H9 (cell line): ENCODE measurements at regions not wholly inside any gene's neighbourhood (a gene's known extent, or its start where the extent isn't known, plus 50 kb on each side); places are given as distances from the start of the nearest gene placed in this dataset.

Experiments used
- DNase-seq: peaks from one replicate; pipeline ENCODE4 v3.0.0-alpha.2; 2017
- H2AFZ ChIP-seq: one replicate; pipeline ENCODE4 v1.6.1; 2013; ENCODE audit warnings: mild to moderate bottlenecking, low read length, control low read depth, moderate library complexity
- H2AK5ac ChIP-seq: 2 replicates; pipeline ENCODE4 v1.6.1; 2013; ENCODE audit warnings: low read length, control low read depth, mixed read lengths; ENCODE audit not compliant: insufficient read length
- H2BK120ac ChIP-seq: one replicate; pipeline ENCODE4 v1.6.1; 2013; ENCODE audit warnings: low read depth, mild to moderate bottlenecking, low read length, control low read depth, inconsistent platforms; ENCODE audit not compliant: poor library complexity, severe bottlenecking
- H2BK12ac ChIP-seq: 2 replicates; pipeline ENCODE4 v1.6.1; 2013; ENCODE audit warnings: low read length, control low read depth, mixed read lengths, low read depth; ENCODE audit not compliant: insufficient read length
- H2BK15ac ChIP-seq: 2 replicates; pipeline ENCODE4 v1.6.1; 2013; ENCODE audit warnings: low read depth, low read length, control low read depth
- H2BK20ac ChIP-seq: one replicate; pipeline ENCODE4 v1.6.1; 2013; ENCODE audit warnings: low read depth, mild to moderate bottlenecking, low read length, control low read depth, inconsistent platforms; ENCODE audit not compliant: poor library complexity, severe bottlenecking
- H2BK5ac ChIP-seq: 2 replicates; pipeline ENCODE4 v1.6.1; 2013; ENCODE audit warnings: low read length, control low read depth, mixed read lengths; ENCODE audit not compliant: insufficient read length
- H3K14ac ChIP-seq: 2 replicates; pipeline ENCODE4 v1.6.1; 2013; ENCODE audit warnings: low read length, control low read depth; ENCODE audit not compliant: insufficient read depth
- H3K18ac ChIP-seq: 2 replicates; pipeline ENCODE4 v1.6.1; 2013; ENCODE audit warnings: low read depth, mild to moderate bottlenecking, mixed read lengths, low read length, control low read depth; ENCODE audit not compliant: insufficient read length
- H3K23ac ChIP-seq: 2 replicates; pipeline ENCODE4 v1.6.1; 2013; ENCODE audit warnings: low read length, control low read depth, mixed read lengths, low read depth; ENCODE audit not compliant: insufficient read length
- H3K23me2 ChIP-seq: 2 replicates; pipeline ENCODE4 v1.6.1; 2013; ENCODE audit warnings: low read depth, mild to moderate bottlenecking, mixed read lengths, low read length, control low read depth; ENCODE audit not compliant: insufficient read length, poor library complexity, severe bottlenecking
- H3K27ac ChIP-seq: 2 replicates; pipeline ENCODE4 v1.5.1; 2013; ENCODE audit warnings: low read length, control low read depth, mixed read lengths, low read depth; ENCODE audit not compliant: insufficient read length
- H3K27me3 ChIP-seq: 2 replicates; pipeline ENCODE4 v1.6.1; 2013; ENCODE audit warnings: low read length, control low read depth, inconsistent platforms; ENCODE audit not compliant: insufficient read depth
- H3K4ac ChIP-seq: 2 replicates; pipeline ENCODE4 v1.6.1; 2013; ENCODE audit warnings: low read depth, mild to moderate bottlenecking, control low read depth, inconsistent platforms, low read length, moderate library complexity
- H3K4me1 ChIP-seq: 2 replicates; pipeline ENCODE4 v1.6.1; 2013; ENCODE audit warnings: low read length, control low read depth, inconsistent platforms; ENCODE audit not compliant: insufficient read depth
- H3K4me2 ChIP-seq: 2 replicates; pipeline ENCODE4 v1.6.1; 2013; ENCODE audit warnings: low read length, control low read depth, mixed read lengths; ENCODE audit not compliant: insufficient read length, insufficient read depth
- H3K56ac ChIP-seq: 2 replicates; pipeline ENCODE4 v1.6.1; 2013; ENCODE audit warnings: low read depth, mild to moderate bottlenecking, mixed read lengths, low read length, control low read depth; ENCODE audit not compliant: insufficient read length
- H3K79me1 ChIP-seq: 2 replicates; pipeline ENCODE4 v1.6.1; 2013; ENCODE audit warnings: low read depth, mild to moderate bottlenecking, moderate library complexity, low read length, control low read depth, inconsistent platforms; ENCODE audit not compliant: insufficient read depth, poor library complexity, severe bottlenecking
- H3K79me2 ChIP-seq: 2 replicates; pipeline ENCODE4 v1.6.1; 2013; ENCODE audit warnings: low read length, control low read depth, inconsistent platforms; ENCODE audit not compliant: insufficient read depth
- H3K9ac ChIP-seq: 2 replicates; pipeline ENCODE4 v1.6.1; 2013; ENCODE audit warnings: low read length, control low read depth, mixed read lengths; ENCODE audit not compliant: insufficient read length; ENCODE audit errors: extremely low read depth
- H3K9me3 ChIP-seq: one replicate; pipeline ENCODE4 v1.6.1; 2013; ENCODE audit warnings: low read depth, low read length, inconsistent platforms; ENCODE audit not compliant: control insufficient read depth
- H3T11ph ChIP-seq: one replicate; pipeline ENCODE4 v1.6.1; 2013; ENCODE audit warnings: mild to moderate bottlenecking, low read length, control low read depth, inconsistent platforms
- H4K20me1 ChIP-seq: one replicate; pipeline ENCODE4 v1.6.1; 2013; ENCODE audit not compliant: control insufficient read depth, insufficient read length, insufficient read depth
- H4K5ac ChIP-seq: 2 replicates; pipeline ENCODE4 v1.6.1; 2013; ENCODE audit warnings: low read depth, mild to moderate bottlenecking, mixed read lengths, low read length, control low read depth; ENCODE audit not compliant: insufficient read length
- H4K8ac ChIP-seq: replicated peaks from 2 replicates; pipeline ENCODE4 v1.6.1; 2013; ENCODE audit warnings: low read length, control low read depth, mixed read lengths, low read depth; ENCODE audit not compliant: insufficient read length
- H4K91ac ChIP-seq: 2 replicates; pipeline ENCODE4 v1.6.1; 2013; ENCODE audit warnings: low read depth, mild to moderate bottlenecking, moderate library complexity, mixed read lengths, low read length, control low read depth; ENCODE audit not compliant: insufficient read length
- H3K27ac Mint-ChIP-seq, 3 experiments: 2 replicates in 2 of 3; 3 replicates in 1 of 3; pipeline ENCODE4 v1.8.0; 2020 to 2021; ENCODE audit warnings: mixed read lengths in 3 of 3, mild to moderate bottlenecking in 1 of 3, moderate library complexity in 1 of 3
- H3K27me3 Mint-ChIP-seq: 2 replicates; pipeline ENCODE4 v1.8.0; 2021; ENCODE audit warnings: low read depth, mild to moderate bottlenecking, moderate library complexity, mixed read lengths
- H3K36me3 Mint-ChIP-seq, 3 experiments: 2 replicates in 2 of 3; 3 replicates in 1 of 3; pipeline ENCODE4 v1.8.0; 2020 to 2021; ENCODE audit warnings: low read depth in 3 of 3, mixed read lengths in 3 of 3; ENCODE audit not compliant: insufficient read depth in 1 of 3
- H3K4me1 Mint-ChIP-seq, 2 experiments: 2 replicates each; pipeline ENCODE4 v1.8.0; 2020; ENCODE audit warnings: mixed read lengths in 2 of 2
- H3K4me3 Mint-ChIP-seq, 2 experiments: 2 replicates in 1 of 2; 3 replicates in 1 of 2; pipeline ENCODE4 v1.8.0; 2020 to 2021; ENCODE audit warnings: mild to moderate bottlenecking in 2 of 2, mixed read lengths in 2 of 2, moderate library complexity in 1 of 2
- H3K9me3 Mint-ChIP-seq, 2 experiments: 2 replicates in 1 of 2; 3 replicates in 1 of 2; pipeline ENCODE4 v1.8.0; 2020; ENCODE audit warnings: mild to moderate bottlenecking in 2 of 2, mixed read lengths in 2 of 2, moderate library complexity in 1 of 2
- WGBS: extraction: QIAGEN DNeasy Blood & Tissue Kit; methylation state at CpG from one replicate; pipeline ENCODE4 v1.1.7; 2013; ENCODE audit warnings: missing lambda C conversion rate, low lambda C conversion rate, mixed read lengths; ENCODE audit not compliant: insufficient read length; ENCODE audit errors: extremely low coverage; 5-methylcytosine and 5-hydroxymethylcytosine counted together
- TF ChIP-seq, protein P1 (sequence below): fragments of 200-600 bp; sonication (generic); conservative IDR thresholded peaks from 3 replicates; pipeline ENCODE4 v1.8.0; 2021; ENCODE audit warnings: antibody characterized with exemption, mild to moderate bottlenecking

DNA sequence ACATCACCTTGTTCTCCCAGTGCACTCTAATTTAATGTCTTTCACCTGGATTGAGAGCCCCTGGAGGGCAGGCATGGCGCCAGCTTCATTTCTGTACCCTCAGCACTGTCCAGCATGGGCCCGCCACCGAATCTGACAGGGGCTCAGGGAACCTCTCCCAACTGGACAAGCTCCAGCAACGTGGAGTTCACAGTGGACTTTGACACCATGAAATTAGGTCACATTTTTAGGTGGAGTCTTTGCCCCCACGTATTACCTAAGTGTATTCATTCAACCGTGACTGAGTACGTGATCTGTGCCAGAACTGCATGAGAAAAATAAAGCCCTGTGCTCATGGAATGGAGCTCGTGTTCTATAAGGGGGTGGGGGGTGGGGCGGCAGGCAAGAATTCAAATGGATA, 94.1 kb upstream of the ATP2B2 start:
- no peaks in the 10 kb centered on the region for H3K79me1 ChIP-seq
- no peak overlapping the region for H4K91ac ChIP-seq
- Mint-ChIP-seq H3K4me1 (peaks cover 12 to 20% of the 10 kb centered on the region in 2 experiments), H3K4me3 (no peak overlapping the region), H3K27me3 (peaks cover 4% of the 10 kb centered on the region), H3K9me3 (no peaks in the 10 kb centered on the region), H3K36me3 (no peaks in the 10 kb centered on the region), H3K27ac (no peak overlapping the region)
- no peak overlapping the region for H2BK12ac ChIP-seq
- no peak overlapping the region for H2BK120ac ChIP-seq
- H3K79me2 ChIP-seq, result no peaks in the 10 kb centered on the region
- no peak overlapping the region for H2BK15ac ChIP-seq
- H4K8ac ChIP-seq, result no peak overlapping the region
- H3K14ac ChIP-seq, result no peak overlapping the region
- no peak overlapping the region for H3K23ac ChIP-seq
- no peak overlapping the region for H4K5ac ChIP-seq
- H3K4me2 ChIP-seq, result no peak overlapping the region
- H3K27ac ChIP-seq, result no peak overlapping the region
- no peak for DNase-seq
- H3K9me3 ChIP-seq, result no peaks in the 10 kb centered on the region
- no peak overlapping the region for H3K56ac ChIP-seq
- H2BK20ac ChIP-seq, result no peak overlapping the region
- no CpG with 5 or more reads among the region's 9 CpGs for WGBS
- no peak overlapping the region for H2BK5ac ChIP-seq
- TF ChIP-seq, protein P1, sequence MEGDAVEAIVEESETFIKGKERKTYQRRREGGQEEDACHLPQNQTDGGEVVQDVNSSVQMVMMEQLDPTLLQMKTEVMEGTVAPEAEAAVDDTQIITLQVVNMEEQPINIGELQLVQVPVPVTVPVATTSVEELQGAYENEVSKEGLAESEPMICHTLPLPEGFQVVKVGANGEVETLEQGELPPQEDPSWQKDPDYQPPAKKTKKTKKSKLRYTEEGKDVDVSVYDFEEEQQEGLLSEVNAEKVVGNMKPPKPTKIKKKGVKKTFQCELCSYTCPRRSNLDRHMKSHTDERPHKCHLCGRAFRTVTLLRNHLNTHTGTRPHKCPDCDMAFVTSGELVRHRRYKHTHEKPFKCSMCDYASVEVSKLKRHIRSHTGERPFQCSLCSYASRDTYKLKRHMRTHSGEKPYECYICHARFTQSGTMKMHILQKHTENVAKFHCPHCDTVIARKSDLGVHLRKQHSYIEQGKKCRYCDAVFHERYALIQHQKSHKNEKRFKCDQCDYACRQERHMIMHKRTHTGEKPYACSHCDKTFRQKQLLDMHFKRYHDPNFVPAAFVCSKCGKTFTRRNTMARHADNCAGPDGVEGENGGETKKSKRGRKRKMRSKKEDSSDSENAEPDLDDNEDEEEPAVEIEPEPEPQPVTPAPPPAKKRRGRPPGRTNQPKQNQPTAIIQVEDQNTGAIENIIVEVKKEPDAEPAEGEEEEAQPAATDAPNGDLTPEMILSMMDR, result no peak
- H2AFZ ChIP-seq, result no peak overlapping the region
- H3K27me3 ChIP-seq, result no peaks in the 10 kb centered on the region
- H3K18ac ChIP-seq, result no peak overlapping the region
- no peak overlapping the region for H2AK5ac ChIP-seq
- no peak overlapping the region for H3T11ph ChIP-seq
- no peak overlapping the region for H3K4ac ChIP-seq
- H3K9ac ChIP-seq, result no peak overlapping the region
- no peaks in the 10 kb centered on the region for H4K20me1 ChIP-seq
- H3K23me2 ChIP-seq, result no peaks in the 10 kb centered on the region
- no peaks in the 10 kb centered on the region for H3K4me1 ChIP-seq
